Adrenal gland (tissue), 5 donors: ENCODE measurements at regions not wholly inside any gene's neighbourhood (a gene's known extent, or its start where the extent isn't known, plus 50 kb on each side); places are given as distances from the start of the nearest gene placed in this dataset.

ENCODE experiments used
- POLR2A ChIP-seq, 2 donors: fragments of 450-650 bp; IDR thresholded peaks; one replicate each; pipeline ENCODE4 v1.6.1; 2017; ENCODE audit warnings: antibody characterized with exemption in 2 of 2, mild to moderate bottlenecking in 2 of 2, moderate library complexity in 1 of 2
- TF ChIP-seq, protein P1 (sequence below), 6 experiments: fragments of 450-650 bp in 4 of 6; fragments of 200-600 bp in 2 of 6; sonication (generic) in 1 of 6; IDR thresholded peaks; 1 replicate in 5 of 6; 2 replicates in 1 of 6; pipeline versions ENCODE4 v1.5.1 to v1.8.0; 2016 to 2021; ENCODE audit warnings: antibody characterized with exemption in 6 of 6, mild to moderate bottlenecking in 2 of 6, moderate library complexity in 1 of 6
- donor health status: DM: no; HTN: no; CAD: no.

DNA sequence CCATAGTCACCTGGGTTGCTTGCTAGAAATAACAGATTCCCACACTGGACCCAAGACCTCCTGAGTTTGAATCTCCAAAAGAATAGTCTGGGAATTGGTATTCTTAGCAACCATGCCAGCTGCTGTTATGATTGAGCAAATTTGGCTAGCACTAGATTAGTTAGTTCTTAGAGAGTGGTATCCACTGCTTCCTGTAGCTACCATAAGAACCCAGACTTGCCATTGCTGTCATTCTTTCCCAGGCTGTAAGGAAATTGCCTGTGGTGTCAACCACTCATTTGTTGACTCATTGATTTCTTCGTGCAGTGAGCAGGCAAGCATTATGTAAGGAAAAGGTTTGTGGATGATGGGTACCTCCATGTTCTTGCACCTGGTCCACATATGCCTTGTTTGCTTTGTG is 201.8 kb upstream of the RGS6 start:
- TF ChIP-seq, protein P1, sequence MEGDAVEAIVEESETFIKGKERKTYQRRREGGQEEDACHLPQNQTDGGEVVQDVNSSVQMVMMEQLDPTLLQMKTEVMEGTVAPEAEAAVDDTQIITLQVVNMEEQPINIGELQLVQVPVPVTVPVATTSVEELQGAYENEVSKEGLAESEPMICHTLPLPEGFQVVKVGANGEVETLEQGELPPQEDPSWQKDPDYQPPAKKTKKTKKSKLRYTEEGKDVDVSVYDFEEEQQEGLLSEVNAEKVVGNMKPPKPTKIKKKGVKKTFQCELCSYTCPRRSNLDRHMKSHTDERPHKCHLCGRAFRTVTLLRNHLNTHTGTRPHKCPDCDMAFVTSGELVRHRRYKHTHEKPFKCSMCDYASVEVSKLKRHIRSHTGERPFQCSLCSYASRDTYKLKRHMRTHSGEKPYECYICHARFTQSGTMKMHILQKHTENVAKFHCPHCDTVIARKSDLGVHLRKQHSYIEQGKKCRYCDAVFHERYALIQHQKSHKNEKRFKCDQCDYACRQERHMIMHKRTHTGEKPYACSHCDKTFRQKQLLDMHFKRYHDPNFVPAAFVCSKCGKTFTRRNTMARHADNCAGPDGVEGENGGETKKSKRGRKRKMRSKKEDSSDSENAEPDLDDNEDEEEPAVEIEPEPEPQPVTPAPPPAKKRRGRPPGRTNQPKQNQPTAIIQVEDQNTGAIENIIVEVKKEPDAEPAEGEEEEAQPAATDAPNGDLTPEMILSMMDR (IDR thresholded peaks at IDR 0.05), result no peak
- no peak for TF ChIP-seq POLR2A (IDR thresholded peaks at IDR 0.05)
